HL-60 (cell line): ENCODE measurements at regions not wholly inside any gene's neighbourhood (a gene's known extent, or its start where the extent isn't known, plus 50 kb on each side); places are given as distances from the start of the nearest gene placed in this dataset.

Source experiments
- POLR2AphosphoS5 ChIP-seq: IDR thresholded peaks from 2 replicates; pipeline ENCODE4 v1.6.1; 2012; ENCODE audit warnings: low read depth
- TF ChIP-seq, protein P1 (sequence below): IDR thresholded peaks from one replicate; pipeline ENCODE4 v1.5.1; 2011; ENCODE audit warnings: low read length, control low read depth, inconsistent platforms; ENCODE audit not compliant: insufficient read depth

DNA sequence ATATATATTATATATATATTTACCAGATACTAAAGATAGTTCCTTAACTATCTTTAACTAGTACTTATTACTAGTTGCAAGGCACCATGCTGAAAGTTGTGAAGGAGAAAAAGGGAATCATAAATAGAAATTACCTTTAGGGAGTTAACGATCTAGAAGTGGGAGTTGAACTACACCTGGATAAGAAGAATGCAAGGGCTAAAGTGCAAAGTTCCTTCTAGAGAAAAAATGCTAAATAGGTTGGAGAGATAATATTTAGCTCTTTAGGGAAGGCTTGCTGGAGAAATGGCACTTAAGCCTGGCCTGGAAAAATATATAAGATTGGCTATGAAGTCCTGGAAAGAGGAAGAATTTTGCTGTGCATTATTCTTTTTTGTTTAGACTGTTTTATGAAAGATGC lies 130.6 kb upstream of the IGSF10 start:
- TF ChIP-seq, protein P1, sequence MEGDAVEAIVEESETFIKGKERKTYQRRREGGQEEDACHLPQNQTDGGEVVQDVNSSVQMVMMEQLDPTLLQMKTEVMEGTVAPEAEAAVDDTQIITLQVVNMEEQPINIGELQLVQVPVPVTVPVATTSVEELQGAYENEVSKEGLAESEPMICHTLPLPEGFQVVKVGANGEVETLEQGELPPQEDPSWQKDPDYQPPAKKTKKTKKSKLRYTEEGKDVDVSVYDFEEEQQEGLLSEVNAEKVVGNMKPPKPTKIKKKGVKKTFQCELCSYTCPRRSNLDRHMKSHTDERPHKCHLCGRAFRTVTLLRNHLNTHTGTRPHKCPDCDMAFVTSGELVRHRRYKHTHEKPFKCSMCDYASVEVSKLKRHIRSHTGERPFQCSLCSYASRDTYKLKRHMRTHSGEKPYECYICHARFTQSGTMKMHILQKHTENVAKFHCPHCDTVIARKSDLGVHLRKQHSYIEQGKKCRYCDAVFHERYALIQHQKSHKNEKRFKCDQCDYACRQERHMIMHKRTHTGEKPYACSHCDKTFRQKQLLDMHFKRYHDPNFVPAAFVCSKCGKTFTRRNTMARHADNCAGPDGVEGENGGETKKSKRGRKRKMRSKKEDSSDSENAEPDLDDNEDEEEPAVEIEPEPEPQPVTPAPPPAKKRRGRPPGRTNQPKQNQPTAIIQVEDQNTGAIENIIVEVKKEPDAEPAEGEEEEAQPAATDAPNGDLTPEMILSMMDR = no peak
- TF ChIP-seq POLR2AphosphoS5 = no peak
